HG03159 (cell line): ENCODE measurements at regions not wholly inside any gene's neighbourhood (a gene's known extent, or its start where the extent isn't known, plus 50 kb on each side); places are given as distances from the start of the nearest gene placed in this dataset.
"Not testable (repeated sequence)": the region's sequence is repeated elsewhere in the genome, so short reads cannot be mapped to it uniquely, and the experiment has no call there.

Experiments
- ATAC-seq: cut with Tn5 transposase; IDR thresholded peaks from one replicate; pipeline ENCODE4 v1.9.1; 2021; ENCODE audit warnings: mild to moderate bottlenecking, moderate library complexity; ENCODE audit not compliant: unreplicated experiment

GRCh38 chr1:38672692-38673091 is 186.9 kb downstream of the RRAGC start:
- no peak for ATAC-seq

GRCh38 chr1:38671221-38671620 is 188.4 kb downstream of the RRAGC start:
- no peak for ATAC-seq

- no peak for ATAC-seq
Observed at GRCh38 chr1:38670544-38671122, 188.9 kb downstream of the RRAGC start.

- no peak for ATAC-seq
Observed at GRCh38 chr1:38667626-38668025, 191.9 kb downstream of the RRAGC start.

- ATAC-seq: no peak
Observed at GRCh38 chr1:38662126-38662525, 197.4 kb downstream of the RRAGC start.

GRCh38 chr1:38658883-38659282 is 200.7 kb downstream of the RRAGC start:
- ATAC-seq: no peak

- no peak for ATAC-seq
Observed at GRCh38 chr1:38657873-38658272, 201.7 kb downstream of the RRAGC start.

GRCh38 chr1:38657207-38657840 is 202.2 kb downstream of the RRAGC start:
- no peak for ATAC-seq

GRCh38 chr1:38656726-38657125 is 202.8 kb downstream of the RRAGC start:
- no peak for ATAC-seq

GRCh38 chr1:38652217-38652616 is 207.4 kb downstream of the RRAGC start:
- no peak for ATAC-seq

GRCh38 chr1:38651669-38652068 is 207.9 kb downstream of the RRAGC start:
- ATAC-seq: no peak

- no peak for ATAC-seq
Observed at GRCh38 chr1:38648417-38648816, 211.2 kb downstream of the RRAGC start.

- not testable (repeated sequence) for ATAC-seq
Observed at GRCh38 chr1:38647341-38647740, 212.2 kb downstream of the RRAGC start.

- ATAC-seq: no peak
Observed at GRCh38 chr1:38644092-38644491, 215.5 kb downstream of the RRAGC start.

GRCh38 chr1:38641661-38642060 is 217.9 kb downstream of the RRAGC start:
- ATAC-seq: no peak

- ATAC-seq: no peak
Observed at GRCh38 chr1:38640371-38640770, 219.2 kb downstream of the RRAGC start.

GRCh38 chr1:38628241-38628640 is 231.3 kb downstream of the RRAGC start:
- ATAC-seq: no peak

GRCh38 chr1:38625939-38626338 is 233.6 kb downstream of the RRAGC start:
- no peak for ATAC-seq

- ATAC-seq: no peak
Observed at GRCh38 chr1:38624336-38625039, 235.1 kb downstream of the RRAGC start.

GRCh38 chr1:38623529-38623928 is 236.0 kb downstream of the RRAGC start:
- ATAC-seq: no peak

- ATAC-seq: no peak
Observed at GRCh38 chr1:38622197-38622596, 237.4 kb downstream of the RRAGC start.

GRCh38 chr1:38616846-38617245 is 242.7 kb downstream of the RRAGC start:
- ATAC-seq: no peak
